ENCODE measurements at regions not wholly inside any gene's neighbourhood (a gene's known extent, or its start where the extent isn't known, plus 50 kb on each side); places are given as distances from the start of the nearest gene placed in this dataset.
"Not testable (repeated sequence)": the region's sequence is repeated elsewhere in the genome, so short reads cannot be mapped to it uniquely, and the experiment has no call there.

DNA sequence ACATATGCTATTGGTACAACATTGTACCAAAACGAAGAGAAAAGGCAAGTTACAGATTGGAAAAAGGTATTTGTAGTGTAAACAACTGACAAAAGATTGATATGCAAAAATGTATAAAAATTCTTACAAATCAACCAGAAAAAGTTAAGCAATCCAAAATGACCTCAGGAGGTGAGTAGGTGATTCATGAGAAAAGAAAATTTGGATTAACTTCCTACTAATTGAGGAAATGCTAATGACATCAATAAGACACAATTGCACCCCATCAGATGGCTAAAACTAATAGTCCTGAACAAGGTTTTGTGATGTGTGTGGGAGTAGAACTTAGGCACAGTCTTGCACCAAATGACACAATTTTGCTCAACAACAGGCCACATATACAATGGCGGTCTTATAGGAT lies 129.3 kb downstream of the COPS8 start:
- DNase-seq (ENCODE audit: low read depth in 2 of 2) = no peak

DNA sequence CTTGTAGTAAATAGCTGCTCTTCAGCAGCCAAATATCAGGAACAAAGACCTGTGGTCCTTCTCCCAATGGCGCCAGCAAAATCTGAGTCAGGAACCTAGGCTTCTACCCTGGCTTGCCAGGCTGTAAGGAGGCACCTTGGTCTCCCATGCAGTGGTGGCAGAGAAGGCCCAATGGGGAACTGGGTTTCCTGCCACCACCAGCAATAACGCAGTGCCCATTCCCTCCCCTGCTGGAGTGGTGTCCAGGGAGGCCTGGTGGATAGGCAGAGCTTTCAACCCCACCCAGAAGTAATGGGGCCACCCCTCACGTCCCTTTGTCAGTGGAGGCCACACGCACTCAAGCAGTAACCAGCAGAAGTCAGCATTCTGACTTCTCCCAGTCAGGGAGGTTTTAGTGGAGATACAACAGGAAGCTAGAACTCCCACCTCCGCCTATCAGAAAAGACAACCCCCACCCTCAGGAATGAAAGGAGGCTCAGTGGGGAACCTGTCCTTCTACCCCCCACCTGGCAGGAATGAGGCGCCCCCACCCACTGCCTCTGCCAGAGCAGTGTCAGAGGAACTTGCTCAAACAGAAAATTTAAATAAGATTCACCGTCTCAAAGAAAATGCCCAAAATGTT lies 132.4 kb downstream of the COPS8 start:
- no peak for DNase-seq (ENCODE audit: low read depth in 2 of 2)

DNA sequence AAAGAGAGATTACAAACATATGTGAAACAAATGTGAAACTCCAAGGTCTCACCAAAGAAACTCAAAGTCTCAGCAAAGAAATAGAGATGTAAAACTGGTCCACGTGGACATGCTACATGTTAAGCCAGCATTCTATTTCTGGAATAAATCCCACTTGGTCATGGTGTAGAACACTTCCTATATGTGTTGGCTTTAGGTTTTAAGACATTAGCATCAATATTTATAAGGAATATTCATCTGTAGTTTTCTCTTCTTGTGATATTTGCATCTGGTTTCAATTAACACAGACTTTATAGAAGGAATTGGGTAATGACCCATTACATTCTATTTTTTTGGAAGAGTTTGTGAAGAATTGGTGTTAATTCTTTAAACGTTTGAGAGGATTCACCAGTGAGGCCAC lies 133.1 kb downstream of the COPS8 start:
- DNase-seq (ENCODE audit: low read depth in 2 of 2) = no peak

DNA sequence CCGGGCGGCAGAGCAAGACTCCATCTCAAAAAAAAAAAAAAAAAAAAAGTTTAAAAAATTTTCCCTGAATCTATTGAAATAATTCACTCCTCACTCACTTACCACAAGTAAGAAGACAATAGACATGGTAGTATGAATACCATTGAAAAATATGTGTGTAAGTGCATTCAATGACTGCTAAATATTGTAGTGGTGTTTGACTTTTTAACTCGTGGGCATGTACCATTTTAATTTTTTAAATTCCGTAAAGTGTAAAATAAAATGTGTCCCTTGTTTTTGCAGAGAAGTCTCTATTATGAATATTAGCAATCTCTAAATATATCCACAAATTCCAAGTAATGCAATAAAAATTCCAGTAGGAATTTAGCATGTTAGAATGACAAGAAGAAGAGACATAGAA lies 134.1 kb downstream of the COPS8 start:
- no peak for DNase-seq (ENCODE audit: low read depth in 2 of 2)

DNA sequence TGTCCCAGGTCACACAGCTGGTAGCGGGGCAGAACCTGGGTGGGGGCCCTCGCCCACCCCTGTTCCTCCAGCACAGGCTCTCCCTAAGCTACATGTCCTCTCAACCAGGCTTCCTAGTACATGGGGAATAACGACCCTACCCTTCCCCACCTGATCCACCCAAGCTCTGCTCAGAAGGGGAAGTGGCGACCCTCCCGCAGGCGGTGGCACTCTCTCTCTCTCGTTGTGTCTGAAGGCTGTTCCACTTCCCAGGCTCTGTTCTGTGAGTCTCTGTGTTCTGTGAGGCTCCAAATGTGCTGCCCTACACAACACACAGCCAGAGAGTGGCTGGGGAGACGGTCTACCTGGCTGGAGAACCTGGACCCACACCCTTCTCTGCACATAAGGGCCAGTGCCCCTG lies 135.8 kb downstream of the COPS8 start:
- no peak for DNase-seq (ENCODE audit: low read depth in 2 of 2)

DNA sequence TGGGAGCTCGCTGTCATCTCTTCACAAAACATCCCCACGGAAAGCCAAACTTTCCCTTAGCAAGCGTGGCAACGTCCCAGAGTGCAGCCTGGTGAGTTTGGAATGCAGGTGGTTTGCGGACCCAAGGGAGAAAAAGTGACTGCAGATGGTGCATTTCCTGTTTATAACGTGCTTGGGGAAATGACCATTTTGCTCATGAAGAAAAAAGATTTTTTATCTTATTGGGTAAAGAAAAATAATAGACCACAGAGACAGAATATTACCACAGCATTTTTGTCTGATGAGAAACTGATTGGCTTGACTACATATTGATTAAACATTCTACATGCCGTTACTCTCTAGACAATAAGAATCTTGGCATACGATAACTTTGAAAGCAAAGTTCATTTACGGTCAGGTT lies 136.5 kb downstream of the COPS8 start:
- peak in 1 of 2 donors; percentile 77 for DNase-seq (ENCODE audit: low read depth in 2 of 2)

DNA sequence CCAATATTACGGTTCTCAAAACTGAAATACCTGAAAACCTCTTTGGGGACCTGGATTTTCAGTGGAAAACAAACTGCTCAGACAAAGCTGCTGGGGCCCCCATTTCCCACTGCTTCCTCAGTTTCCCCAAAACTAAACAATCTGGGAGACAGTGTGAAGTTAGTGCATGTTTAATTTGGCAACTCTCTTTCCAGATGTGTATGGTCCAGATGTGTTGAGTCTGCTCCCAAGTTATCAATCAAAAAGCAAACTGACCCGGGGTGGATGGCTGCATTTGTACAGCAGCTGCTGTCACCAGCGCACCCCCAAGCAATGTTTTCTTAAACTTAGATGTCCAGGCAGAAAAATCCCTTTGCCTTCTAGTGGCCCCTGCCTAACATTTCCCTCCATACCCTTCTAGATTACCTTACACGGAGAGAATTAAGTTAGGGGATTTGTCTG lies 136.9 kb downstream of the COPS8 start:
- no peak for DNase-seq (ENCODE audit: low read depth in 2 of 2)

DNA sequence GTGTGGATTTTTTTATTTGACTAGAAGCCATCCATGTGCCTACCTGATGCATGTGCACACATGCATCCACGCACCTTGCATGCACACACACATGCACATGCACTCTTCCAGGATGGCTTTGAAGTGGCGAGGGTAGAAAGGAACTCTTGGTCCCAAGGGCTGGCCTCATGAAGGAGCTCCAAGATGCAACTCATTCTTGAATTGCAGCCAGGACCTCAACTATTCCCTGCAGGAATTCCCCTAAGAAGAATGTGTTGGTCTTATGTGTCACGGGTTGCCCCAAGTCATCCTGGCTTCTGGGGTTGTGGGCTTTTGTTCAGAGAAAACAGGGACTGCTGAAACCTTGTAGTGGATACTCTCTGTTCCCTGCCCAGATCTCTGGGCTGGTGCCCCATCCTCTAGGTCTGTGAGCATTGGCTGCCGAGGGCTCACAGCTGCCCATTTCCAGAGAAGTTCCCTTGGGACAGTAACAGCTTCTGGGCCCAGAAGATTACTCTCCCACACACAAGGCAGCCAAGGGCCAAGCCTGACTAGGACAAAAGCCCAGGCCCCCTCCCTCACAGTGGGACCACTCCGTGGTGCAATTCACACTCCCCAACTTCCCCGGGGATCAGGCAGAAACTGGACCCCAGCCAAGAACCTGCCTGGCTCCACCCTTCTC lies 137.6 kb downstream of the COPS8 start:
- peak in 1 of 2 donors; percentile 93 for DNase-seq (ENCODE audit: low read depth in 2 of 2)

DNA sequence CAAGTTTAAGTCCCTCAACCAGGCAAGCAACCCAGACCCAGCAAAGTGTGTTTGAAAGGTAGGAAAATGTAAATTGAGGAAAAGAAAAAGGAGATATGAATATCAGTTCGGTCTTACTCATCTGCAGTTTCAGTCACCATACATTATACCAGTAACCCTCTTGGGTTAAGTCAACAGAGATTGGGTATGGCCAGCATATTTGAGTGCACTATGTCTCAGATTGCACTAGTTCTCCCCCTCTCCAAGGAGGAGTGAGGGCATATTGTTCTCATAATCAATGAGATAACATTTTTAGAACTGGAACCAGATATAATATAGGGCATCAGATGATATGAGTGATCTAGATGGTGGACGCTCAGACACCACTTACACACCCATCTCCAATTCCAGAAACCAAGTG lies 141.5 kb downstream of the COPS8 start:
- no peak for DNase-seq (ENCODE audit: low read depth in 2 of 2)

DNA sequence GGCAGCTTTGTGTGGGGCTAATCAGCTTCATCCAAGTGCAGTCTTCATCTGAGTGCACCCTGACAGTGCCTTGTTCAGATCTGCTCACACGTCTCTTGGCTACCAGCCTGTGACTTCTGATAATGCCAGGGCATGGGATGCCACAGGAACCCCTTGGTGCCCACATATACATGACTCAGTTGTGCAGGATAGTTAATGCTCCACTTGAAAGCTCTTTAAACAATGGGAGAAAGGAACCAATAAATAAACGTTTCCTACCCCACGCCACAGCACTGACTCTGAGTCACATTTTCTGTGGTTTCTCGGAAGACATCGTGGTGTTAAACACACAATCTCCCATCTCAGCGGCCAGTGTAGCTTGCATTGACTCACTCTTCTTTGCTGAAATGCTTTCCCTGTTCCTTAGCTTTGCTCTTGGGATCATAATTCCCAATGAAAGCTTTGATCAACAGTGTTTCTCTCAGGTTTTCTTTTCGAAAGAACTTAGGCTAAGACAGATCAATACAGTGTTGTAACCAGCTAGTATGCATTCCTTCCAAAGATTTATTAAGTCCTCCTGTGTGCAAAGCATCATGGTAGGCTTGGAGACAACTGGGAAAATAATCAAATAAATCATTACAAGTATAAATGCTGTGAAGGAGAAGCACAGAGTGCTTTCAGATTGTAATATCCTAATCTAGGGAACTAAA lies 142.0 kb downstream of the COPS8 start:
- DNase-seq (ENCODE audit: low read depth in 2 of 2) = peak in 1 of 2 donors; percentile 94

DNA sequence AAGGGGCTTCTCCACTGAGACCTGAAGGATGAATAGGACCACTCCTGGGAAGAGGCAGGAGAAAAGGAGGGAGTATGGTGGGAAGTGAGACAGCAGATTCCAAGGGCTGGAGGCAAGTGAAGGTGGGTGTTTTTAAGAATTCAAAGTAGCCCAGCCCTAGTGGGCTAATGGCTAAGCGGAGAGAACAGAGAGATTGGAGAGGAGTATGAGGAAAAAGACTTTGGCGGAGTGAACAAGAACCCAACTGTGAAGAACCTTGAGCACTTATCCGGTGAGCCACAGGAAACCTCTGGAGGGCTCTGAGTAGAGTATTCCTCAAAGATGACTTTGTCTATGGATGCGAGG lies 142.6 kb downstream of the COPS8 start:
- no peak for DNase-seq (ENCODE audit: low read depth in 2 of 2)

DNA sequence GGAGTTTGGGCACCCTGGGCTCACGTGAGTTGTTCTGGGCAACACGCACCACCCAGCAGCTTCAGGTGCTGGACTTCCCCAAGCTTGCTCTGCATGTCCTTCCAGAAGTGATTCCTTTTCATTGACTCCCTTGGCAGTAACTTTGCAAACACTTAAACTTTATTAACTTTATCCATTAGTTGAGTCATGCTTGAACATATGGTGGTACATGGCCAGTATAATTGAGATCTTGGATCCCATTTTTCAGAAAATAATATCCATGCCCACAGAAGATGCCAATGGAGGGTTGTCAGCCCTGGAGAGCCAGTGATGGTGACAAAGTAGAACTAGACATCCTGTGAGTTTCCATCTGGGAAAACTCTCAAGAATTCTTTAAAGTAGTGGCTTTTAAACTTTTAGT lies 144.2 kb downstream of the COPS8 start:
- no peak for DNase-seq (ENCODE audit: low read depth in 2 of 2)

DNA sequence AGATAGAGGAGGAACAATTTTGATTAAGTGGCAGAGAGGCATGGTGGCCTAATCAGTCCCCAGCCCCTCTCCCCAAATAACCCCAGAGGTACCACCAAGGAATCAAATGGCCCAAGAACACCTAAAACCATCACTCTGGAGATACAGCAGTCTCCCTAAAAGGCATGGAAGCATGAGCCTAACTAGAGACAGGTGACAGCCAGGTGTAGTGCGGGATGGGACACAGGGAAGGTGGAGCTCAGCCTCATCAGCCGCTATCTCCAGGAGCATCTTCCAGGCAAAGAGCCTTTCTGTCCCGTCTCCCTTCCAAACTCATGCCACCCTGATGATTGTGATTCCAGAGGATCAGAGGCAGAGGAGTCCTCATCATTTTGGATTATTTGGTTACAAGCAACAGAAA lies 144.7 kb downstream of the COPS8 start:
- no peak for DNase-seq (ENCODE audit: low read depth in 2 of 2)

DNA sequence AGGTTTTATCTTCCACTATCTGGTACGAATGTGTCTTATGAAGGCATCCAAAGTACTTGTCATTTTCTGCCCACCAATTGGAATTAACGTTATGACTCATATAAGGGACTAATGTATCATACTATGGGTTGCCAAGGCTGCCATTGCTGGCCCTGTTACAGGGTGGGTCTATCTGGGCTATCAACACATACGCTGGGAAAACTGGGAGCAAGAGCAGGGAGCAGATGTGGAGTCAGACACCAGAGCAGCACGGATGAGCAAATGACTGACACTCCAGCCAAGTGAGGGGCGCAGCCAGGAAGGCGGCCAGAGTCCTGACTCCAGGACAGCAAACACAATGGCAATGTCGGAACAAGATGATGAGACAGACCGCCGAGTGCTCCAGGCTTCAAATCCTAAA lies 145.9 kb downstream of the COPS8 start:
- DNase-seq (ENCODE audit: low read depth in 2 of 2) = no peak

DNA sequence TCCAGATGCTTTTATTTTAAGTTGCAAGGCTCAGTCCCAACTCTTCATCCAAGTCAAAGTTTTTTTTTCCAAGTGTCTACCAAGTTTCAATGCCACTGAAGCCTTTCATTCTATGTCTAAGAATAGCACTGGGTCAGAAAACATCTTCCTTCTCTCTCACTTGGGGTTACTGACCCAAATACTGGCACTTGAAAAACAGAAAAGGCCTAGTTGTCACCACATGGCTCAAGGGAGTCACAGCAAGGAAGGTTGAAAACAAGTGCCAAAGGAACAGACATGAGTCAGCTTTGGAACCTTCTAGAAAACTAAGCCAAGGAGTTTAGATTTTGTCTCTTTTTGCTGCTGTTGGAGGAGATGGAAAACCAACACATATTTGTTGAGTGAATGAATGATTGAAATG lies 146.5 kb downstream of the COPS8 start:
- DNase-seq (ENCODE audit: low read depth in 2 of 2) = no peak

DNA sequence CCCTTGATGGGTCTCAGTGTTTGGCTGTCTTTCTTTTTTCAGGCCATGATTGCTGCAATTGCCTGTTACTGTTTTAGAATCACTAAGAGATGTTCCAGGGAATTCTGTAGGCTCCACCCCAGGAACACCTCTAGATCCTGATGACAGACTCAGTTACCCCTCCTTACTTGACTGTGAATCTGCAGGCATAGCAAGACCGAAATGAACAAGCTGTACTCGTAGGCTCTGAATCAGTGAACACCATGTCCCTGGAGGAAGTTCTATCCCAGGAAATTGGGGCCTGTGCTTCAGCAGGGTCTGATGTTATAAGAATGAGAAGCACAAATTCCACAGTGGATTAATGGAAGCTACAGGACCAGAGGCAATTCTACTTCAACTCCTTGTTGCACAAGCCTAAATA lies 148.6 kb downstream of the COPS8 start:
- DNase-seq (ENCODE audit: low read depth in 2 of 2) = no peak

DNA sequence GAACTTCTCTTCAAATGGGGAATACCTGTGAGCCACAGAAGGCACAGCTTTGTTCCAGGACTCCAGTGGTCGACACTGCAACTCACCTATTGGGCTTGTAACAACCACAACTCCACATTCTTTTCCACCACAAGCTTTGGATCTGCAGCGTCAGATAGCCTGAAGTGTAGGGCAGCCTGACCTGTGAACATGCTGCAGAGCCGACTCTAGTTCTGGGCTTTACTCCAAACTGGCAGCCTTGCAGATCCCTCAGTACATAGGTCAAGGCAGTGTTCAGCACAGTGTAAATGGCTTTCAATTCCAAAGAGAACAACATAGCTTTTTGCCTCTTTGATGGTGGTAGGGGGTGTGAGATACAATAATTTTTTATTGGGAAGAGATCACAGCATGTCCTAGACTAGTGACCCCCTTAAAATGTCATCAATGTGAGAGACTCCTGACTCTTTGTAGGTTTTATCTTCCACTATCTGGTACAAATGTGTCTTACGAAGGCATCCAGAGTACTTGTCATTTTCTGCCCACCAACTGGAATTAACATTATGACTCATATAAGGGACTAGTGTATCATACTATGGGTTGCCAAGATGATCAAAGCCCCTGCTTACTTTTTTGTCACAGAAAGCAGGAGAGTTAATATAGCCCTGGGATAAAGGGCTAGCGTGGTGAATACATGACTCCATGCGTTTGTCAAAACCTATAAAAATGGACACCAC lies 149.8 kb downstream of the COPS8 start:
- peak; percentile 20 to 57 for DNase-seq (ENCODE audit: low read depth in 2 of 2)

DNA sequence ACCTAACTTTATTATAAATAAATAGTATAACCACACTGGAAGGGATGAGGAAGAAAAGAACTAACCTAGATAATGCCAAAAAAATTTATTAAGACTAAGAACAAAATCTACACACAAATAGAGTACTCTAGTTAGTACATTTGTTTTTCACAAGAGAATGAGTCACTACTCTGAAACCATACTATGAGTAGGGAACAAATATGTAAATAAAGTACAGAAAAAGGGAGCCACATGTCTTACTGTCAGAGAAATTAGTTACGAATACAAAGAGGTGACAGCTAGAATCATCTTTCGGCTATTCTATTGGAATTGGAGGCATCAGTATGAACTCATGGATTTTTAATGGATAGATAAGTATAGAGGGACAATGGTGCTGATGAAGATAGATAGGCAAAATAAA lies 150.5 kb downstream of the COPS8 start:
- DNase-seq (ENCODE audit: low read depth in 2 of 2) = peak in 1 of 2 donors; percentile 14

DNA sequence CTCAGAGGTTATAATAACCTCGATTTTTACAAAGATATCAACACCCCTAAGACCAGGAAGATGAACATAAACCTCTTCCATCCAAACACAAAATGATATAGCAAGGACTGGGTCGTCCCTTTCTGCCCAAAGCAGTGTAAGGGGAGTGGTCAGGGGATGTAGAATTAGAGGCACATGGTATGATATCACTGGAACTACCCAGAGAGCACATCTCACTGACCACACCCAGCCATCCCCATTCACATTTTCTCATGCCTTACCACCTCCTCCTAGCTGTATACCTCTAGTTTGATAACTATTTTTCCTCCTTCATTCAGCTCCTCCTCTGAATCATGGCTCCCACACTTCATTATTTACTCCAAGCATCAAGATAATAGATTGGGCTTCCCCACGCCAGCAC lies 152.6 kb downstream of the COPS8 start:
- no peak for DNase-seq (ENCODE audit: low read depth in 2 of 2)

DNA sequence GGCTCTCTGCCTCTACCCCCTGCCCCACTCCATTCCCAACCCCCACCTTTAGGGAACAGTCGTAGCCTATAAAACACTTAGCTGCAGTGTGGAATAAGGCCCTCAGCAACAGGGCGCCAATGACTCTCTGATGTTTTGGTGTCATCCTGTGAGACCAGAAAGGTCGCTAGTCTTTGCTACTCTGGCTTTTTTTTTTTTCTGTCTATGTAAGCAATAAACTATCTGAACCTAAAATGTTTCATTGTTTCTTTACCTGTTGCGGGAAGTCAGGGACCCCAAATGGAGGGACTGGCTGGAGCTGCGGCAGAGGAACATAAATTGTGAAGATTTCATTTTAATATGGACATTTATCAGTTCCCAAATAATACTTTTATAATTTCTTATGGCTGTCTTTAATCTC lies 154.6 kb downstream of the COPS8 start:
- no peak for DNase-seq (ENCODE audit: low read depth in 2 of 2)

DNA sequence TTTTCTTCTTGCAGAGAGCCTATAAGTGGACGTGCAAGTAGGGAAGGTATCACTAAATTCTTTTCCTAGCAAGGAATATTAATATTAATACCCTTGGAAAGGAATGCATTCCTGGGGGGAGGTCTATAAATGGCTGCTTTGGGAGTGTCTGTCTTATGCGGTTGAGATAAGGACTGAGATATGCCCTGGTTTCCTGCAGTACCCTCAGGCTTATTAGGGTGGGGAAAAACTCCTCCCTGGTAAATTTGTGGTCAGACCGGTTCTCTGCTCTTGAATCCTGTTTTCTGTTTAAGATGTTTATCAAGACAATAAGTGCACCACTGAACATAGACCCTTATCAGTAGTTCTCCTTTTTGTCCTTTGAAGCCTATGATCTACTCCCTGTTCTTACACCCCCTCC lies 155.2 kb downstream of the COPS8 start:
- DNase-seq (ENCODE audit: low read depth in 2 of 2) = not testable (repeated sequence)

DNA sequence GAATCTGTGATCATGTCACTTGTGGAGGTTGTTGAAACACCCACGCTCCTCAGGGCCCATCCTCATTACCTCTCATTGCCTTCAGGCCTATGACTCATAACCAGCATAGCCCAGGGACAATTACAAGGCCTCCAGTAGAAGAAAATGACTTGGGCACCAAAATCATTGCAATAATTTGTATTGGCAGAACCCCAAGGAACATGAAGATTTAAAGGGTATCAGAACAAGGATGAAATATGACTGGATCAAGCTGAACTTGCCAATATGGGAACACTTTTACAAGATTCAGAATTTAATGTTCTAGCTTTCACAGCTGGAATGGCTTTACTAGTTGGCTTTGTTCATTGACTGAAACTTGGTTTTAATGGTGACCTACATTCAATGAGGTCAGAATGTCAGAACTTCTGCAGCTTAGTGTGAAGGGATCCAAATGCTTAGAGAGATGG lies 156.4 kb downstream of the COPS8 start:
- DNase-seq (ENCODE audit: low read depth in 2 of 2) = no peak
